Astrocyte (in vitro differentiated cells and primary cell): ENCODE measurements at regions not wholly inside any gene's neighbourhood (a gene's known extent, or its start where the extent isn't known, plus 50 kb on each side); places are given as distances from the start of the nearest gene placed in this dataset.
A peak's percentile ranks its signal among the peaks of the same experiment; 100 is the strongest.

Experiments used
- DNase-seq: peaks from one replicate; pipeline ENCODE4 v3.0.0-alpha.2; 2010; ENCODE audit warnings: low read depth
- FAIRE-seq: peaks from 2 replicates; lab custom pipeline; 2011; peaks lifted over from hg19 to GRCh38; lab: Jason Lieb, UNC
- H2AFZ ChIP-seq: 2 replicates; pipeline ENCODE4 v1.6.0; 2012; ENCODE audit warnings: low read depth, low read length, inconsistent platforms
- H3K27ac ChIP-seq: 2 replicates; pipeline ENCODE4 v1.5.1; 2011; ENCODE audit warnings: low read depth, low read length, inconsistent platforms
- H3K27me3 ChIP-seq: 2 replicates; pipeline ENCODE4 v1.6.0; 2011; ENCODE audit warnings: low read length, inconsistent platforms; ENCODE audit not compliant: insufficient read depth
- H3K36me3 ChIP-seq: 2 replicates; pipeline ENCODE4 v1.5.1; 2011; ENCODE audit warnings: low read length, inconsistent platforms; ENCODE audit not compliant: insufficient read depth
- H3K4me1 ChIP-seq: 2 replicates; pipeline ENCODE4 v1.5.1; 2011; ENCODE audit warnings: low read length, inconsistent platforms; ENCODE audit not compliant: insufficient read depth
- H3K4me2 ChIP-seq: 2 replicates; pipeline ENCODE4 v1.6.0; 2012; ENCODE audit warnings: low read length, inconsistent platforms
- H3K4me3 ChIP-seq: 2 replicates; pipeline ENCODE4 v1.5.1; 2011; ENCODE audit warnings: low read depth, mild to moderate bottlenecking, low read length, inconsistent platforms; ENCODE audit not compliant: insufficient read depth
- H3K79me2 ChIP-seq: 2 replicates; pipeline ENCODE4 v1.6.0; 2012; ENCODE audit warnings: mild to moderate bottlenecking, low read length, inconsistent platforms; ENCODE audit not compliant: insufficient read depth
- H3K9ac ChIP-seq: 2 replicates; pipeline ENCODE4 v1.6.0; 2012; ENCODE audit warnings: mild to moderate bottlenecking, low read length, inconsistent platforms
- H3K9me3 ChIP-seq: 2 replicates; pipeline ENCODE4 v1.5.1; 2012; ENCODE audit warnings: low read depth, mild to moderate bottlenecking, low read length, inconsistent platforms; ENCODE audit not compliant: insufficient read depth
- H4K20me1 ChIP-seq: 2 replicates; pipeline ENCODE4 v1.6.0; 2012; ENCODE audit warnings: low read length, inconsistent platforms; ENCODE audit not compliant: insufficient read depth
- H3K27ac Mint-ChIP-seq: one replicate; pipeline ENCODE4 v1.8.0; 2021; ENCODE audit warnings: mild to moderate bottlenecking, mixed read lengths; ENCODE audit not compliant: unreplicated experiment
- H3K27me3 Mint-ChIP-seq: one replicate; pipeline ENCODE4 v1.8.0; 2021; ENCODE audit warnings: low read depth, mixed read lengths; ENCODE audit not compliant: unreplicated experiment
- H3K36me3 Mint-ChIP-seq: one replicate; pipeline ENCODE4 v1.8.0; 2021; ENCODE audit warnings: low read depth, mixed read lengths; ENCODE audit not compliant: unreplicated experiment
- H3K4me1 Mint-ChIP-seq: one replicate; pipeline ENCODE4 v1.8.0; 2021; ENCODE audit warnings: low read depth, mixed read lengths; ENCODE audit not compliant: unreplicated experiment
- H3K4me3 Mint-ChIP-seq: one replicate; pipeline ENCODE4 v1.8.0; 2021; ENCODE audit warnings: mild to moderate bottlenecking, moderate library complexity, mixed read lengths; ENCODE audit not compliant: unreplicated experiment
- H3K9me3 Mint-ChIP-seq: one replicate; pipeline ENCODE4 v1.8.0; 2021; ENCODE audit warnings: mild to moderate bottlenecking, mixed read lengths; ENCODE audit not compliant: unreplicated experiment
- EZH2 ChIP-seq: IDR thresholded peaks from 2 replicates; pipeline ENCODE4 v1.6.1; 2012; ENCODE audit warnings: mild to moderate bottlenecking, low read length, inconsistent platforms; ENCODE audit not compliant: insufficient read depth
- TF ChIP-seq, protein P1 (sequence below): IDR thresholded peaks from 2 replicates; pipeline ENCODE4 v1.5.1; 2011; ENCODE audit warnings: low read depth, mild to moderate bottlenecking, inconsistent platforms, low read length, moderate library complexity; ENCODE audit not compliant: insufficient read depth

- Mint-ChIP-seq H3K36me3 (no peaks in the 10 kb centered on the region), H3K4me3 (no peak overlapping the region), H3K4me1 (no peaks in the 10 kb centered on the region), H3K9me3 (no peaks in the 10 kb centered on the region), H3K27ac (no peak overlapping the region), H3K27me3 (no peaks in the 10 kb centered on the region)
- Histone ChIP-seq H2AFZ (no peak overlapping the region), H3K4me1 (no peaks in the 10 kb centered on the region), H3K36me3 (no peaks in the 10 kb centered on the region), H4K20me1 (no peaks in the 10 kb centered on the region), H3K27me3 (no peaks in the 10 kb centered on the region), H3K9ac (no peak overlapping the region), H3K27ac (no peak overlapping the region), H3K79me2 (no peaks in the 10 kb centered on the region), H3K4me3 (no peak overlapping the region), H3K9me3 (no peaks in the 10 kb centered on the region), H3K4me2 (no peak overlapping the region)
- DNase-seq (no peak), FAIRE-seq (no peak)
- TF ChIP-seq EZH2 = no peak
- TF ChIP-seq, protein P1, sequence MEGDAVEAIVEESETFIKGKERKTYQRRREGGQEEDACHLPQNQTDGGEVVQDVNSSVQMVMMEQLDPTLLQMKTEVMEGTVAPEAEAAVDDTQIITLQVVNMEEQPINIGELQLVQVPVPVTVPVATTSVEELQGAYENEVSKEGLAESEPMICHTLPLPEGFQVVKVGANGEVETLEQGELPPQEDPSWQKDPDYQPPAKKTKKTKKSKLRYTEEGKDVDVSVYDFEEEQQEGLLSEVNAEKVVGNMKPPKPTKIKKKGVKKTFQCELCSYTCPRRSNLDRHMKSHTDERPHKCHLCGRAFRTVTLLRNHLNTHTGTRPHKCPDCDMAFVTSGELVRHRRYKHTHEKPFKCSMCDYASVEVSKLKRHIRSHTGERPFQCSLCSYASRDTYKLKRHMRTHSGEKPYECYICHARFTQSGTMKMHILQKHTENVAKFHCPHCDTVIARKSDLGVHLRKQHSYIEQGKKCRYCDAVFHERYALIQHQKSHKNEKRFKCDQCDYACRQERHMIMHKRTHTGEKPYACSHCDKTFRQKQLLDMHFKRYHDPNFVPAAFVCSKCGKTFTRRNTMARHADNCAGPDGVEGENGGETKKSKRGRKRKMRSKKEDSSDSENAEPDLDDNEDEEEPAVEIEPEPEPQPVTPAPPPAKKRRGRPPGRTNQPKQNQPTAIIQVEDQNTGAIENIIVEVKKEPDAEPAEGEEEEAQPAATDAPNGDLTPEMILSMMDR = no peak
Measured at GRCh38 chr12:16881986-16882570, 276.1 kb upstream of the LMO3 start.

DNA sequence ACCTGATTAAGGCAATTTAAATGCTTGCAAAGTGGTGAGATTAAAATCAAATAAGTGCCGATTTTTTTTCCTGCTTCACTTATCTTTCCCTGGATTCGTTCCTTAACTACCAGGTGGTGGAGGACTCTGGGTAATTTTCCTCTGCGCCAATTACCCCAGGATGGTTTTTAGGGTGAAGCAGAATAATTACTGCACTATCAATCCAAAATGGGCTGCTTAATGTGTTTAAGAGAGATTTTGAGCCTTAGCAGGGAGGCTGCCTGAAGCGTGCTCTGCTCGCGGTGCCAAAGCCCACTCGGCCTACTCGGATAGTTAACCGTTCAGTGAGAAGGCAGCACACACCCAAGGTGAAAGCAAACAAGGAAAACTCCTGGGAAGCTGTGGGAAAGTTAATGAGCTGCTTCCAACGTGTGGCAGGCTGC, 274.9 kb upstream of the LMO3 start:
- Histone ChIP-seq H3K9ac (no peak overlapping the region), H3K27me3 (no peaks in the 10 kb centered on the region), H3K27ac (no peak overlapping the region), H3K4me3 (no peak overlapping the region), H3K4me1 (no peaks in the 10 kb centered on the region), H4K20me1 (no peaks in the 10 kb centered on the region), H3K36me3 (no peaks in the 10 kb centered on the region), H3K9me3 (no peaks in the 10 kb centered on the region), H3K4me2 (peak overlapping the region; percentile 37), H3K79me2 (no peaks in the 10 kb centered on the region), H2AFZ (no peak overlapping the region)
- DNase-seq (no peak), FAIRE-seq (no peak)
- no peak overlapping the region for H3K4me3 Mint-ChIP-seq
- H3K27ac Mint-ChIP-seq = no peak overlapping the region
- no peaks in the 10 kb centered on the region for H3K27me3 Mint-ChIP-seq
- H3K36me3 Mint-ChIP-seq = no peaks in the 10 kb centered on the region
- no peak for TF ChIP-seq EZH2
- TF ChIP-seq, protein P1 = no peak
- no peaks in the 10 kb centered on the region for H3K4me1 Mint-ChIP-seq
- no peaks in the 10 kb centered on the region for H3K9me3 Mint-ChIP-seq

DNA sequence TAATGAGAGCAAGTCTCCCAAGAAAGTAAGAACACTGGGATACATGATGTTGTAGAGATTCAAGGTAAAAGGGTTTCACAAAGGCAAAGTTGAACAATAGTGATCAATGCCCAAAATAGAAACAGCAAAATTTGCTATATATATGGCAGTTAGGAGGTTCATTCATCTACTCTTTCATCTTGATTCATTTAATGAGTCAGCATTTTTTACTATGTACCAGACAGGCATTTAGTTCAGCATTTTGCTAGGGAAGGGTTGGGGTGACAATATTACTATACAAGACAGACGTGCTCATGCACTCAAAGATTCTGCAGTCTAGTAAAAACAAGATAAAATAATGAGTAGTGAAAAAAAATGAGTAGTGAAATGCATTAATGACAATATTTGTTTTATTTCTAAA, 264.9 kb upstream of the LMO3 start:
- H3K27ac ChIP-seq = no peak overlapping the region
- DNase-seq (no peak), FAIRE-seq (no peak)
- no peak overlapping the region for H3K4me3 Mint-ChIP-seq
- no peaks in the 10 kb centered on the region for H3K79me2 ChIP-seq
- H3K9me3 ChIP-seq = no peaks in the 10 kb centered on the region
- H3K9me3 Mint-ChIP-seq = no peaks in the 10 kb centered on the region
- no peaks in the 10 kb centered on the region for H4K20me1 ChIP-seq
- no peak for TF ChIP-seq EZH2
- TF ChIP-seq, protein P1 = no peak
- H3K4me1 Mint-ChIP-seq = no peaks in the 10 kb centered on the region
- no peaks in the 10 kb centered on the region for H3K27me3 Mint-ChIP-seq
- no peaks in the 10 kb centered on the region for H3K36me3 Mint-ChIP-seq
- no peak overlapping the region for H3K4me3 ChIP-seq
- H2AFZ ChIP-seq = no peak overlapping the region
- no peak overlapping the region for H3K27ac Mint-ChIP-seq
- no peak overlapping the region for H3K9ac ChIP-seq
- H3K36me3 ChIP-seq = no peaks in the 10 kb centered on the region
- no peaks in the 10 kb centered on the region for H3K4me1 ChIP-seq
- no peaks in the 10 kb centered on the region for H3K27me3 ChIP-seq
- H3K4me2 ChIP-seq = no peak overlapping the region
